ENCODE measurements at regions not wholly inside any gene's neighbourhood (a gene's known extent, or its start where the extent isn't known, plus 50 kb on each side); places are given as distances from the start of the nearest gene placed in this dataset.

DNA sequence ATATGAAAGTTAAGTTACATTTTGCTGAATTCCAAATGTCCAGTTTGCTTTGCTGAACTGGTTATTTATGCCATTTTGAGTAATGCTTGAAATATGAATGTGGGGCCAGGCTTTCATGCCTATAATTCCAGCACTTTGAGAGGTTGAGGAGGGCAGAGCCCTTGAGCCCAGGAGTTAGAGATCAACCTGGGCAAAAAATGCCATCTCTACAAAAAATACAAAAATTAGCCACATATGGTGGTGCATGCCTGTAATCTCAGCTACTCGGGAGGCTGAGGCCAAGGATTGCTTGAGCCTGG is 101.2 kb upstream of the ITGA6 start:
- TF ChIP-seq, protein P1, sequence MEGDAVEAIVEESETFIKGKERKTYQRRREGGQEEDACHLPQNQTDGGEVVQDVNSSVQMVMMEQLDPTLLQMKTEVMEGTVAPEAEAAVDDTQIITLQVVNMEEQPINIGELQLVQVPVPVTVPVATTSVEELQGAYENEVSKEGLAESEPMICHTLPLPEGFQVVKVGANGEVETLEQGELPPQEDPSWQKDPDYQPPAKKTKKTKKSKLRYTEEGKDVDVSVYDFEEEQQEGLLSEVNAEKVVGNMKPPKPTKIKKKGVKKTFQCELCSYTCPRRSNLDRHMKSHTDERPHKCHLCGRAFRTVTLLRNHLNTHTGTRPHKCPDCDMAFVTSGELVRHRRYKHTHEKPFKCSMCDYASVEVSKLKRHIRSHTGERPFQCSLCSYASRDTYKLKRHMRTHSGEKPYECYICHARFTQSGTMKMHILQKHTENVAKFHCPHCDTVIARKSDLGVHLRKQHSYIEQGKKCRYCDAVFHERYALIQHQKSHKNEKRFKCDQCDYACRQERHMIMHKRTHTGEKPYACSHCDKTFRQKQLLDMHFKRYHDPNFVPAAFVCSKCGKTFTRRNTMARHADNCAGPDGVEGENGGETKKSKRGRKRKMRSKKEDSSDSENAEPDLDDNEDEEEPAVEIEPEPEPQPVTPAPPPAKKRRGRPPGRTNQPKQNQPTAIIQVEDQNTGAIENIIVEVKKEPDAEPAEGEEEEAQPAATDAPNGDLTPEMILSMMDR (IDR thresholded peaks at IDR 0.05; ENCODE audit: borderline replicate concordance, insufficient read depth, low read depth, low read length): no peak
- H3K4me3 ChIP-seq (ENCODE audit: low read depth, low read length): no peak overlapping the region

DNA sequence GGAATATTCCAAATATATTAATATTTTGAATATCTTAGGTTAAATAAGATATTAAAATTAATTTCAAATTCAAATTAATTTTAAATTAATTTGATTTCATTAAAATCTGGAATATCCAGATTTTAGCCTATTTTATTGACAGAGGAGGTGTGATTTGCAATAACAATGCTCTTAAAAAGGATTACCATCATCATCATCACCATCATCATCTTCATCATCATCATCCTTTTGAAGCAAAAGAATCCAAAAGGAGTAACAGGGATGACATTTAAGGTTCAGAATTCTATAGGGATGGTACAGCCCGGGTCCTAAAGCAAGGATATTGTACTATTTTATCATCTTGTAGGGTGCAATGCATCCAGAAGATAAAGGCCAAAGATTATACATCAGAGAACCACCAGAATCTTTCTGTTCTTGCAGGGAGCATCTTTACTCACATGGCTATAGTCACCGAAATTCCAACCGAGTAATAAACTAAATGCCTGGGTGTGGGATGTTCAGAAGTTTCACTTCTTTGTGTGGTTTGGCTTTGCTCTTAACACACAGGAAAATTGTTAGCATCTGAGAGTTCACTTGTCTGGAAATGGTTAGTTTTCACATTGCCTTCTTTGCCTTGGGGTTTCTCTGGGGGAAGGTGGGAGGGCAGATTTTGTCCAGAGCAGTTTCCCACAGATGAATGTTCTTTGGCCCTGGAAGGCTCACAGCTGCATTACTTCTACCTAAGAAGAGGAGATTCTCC is 99.1 kb upstream of the ITGA6 start:
- TF ChIP-seq, protein P1 (IDR thresholded peaks at IDR 0.05; ENCODE audit: borderline replicate concordance, insufficient read depth, low read depth, low read length): no peak
- H3K4me3 ChIP-seq (ENCODE audit: low read depth, low read length): no peak overlapping the region

DNA sequence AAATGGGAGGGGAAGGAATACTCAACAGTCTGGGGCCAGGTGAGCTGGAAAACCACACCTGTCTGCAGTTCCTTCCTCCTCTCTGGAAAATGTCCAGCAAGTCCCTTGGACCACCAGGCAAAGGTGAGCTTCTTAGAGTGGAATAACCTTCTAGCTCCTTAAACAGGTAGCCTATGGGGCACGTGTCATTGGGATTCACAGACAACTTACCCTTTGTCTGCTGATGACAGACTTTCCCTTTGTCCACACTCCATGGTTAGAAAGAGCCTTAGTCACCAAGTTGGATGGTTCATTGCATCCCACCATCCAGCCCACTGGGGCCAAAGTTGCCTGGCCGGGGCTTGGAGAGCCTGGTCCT is 98.0 kb upstream of the ITGA6 start:
- TF ChIP-seq, protein P1 (IDR thresholded peaks at IDR 0.05; ENCODE audit: borderline replicate concordance, insufficient read depth, low read depth, low read length): no peak
- H3K4me3 ChIP-seq (ENCODE audit: low read depth, low read length): no peak overlapping the region

GRCh38 chr2:172329774-172330671 is 97.4 kb upstream of the ITGA6 start:
- no peak overlapping the region for H3K4me3 ChIP-seq (ENCODE audit: low read depth, low read length)
- TF ChIP-seq, protein P1 (IDR thresholded peaks at IDR 0.05; ENCODE audit: borderline replicate concordance, insufficient read depth, low read depth, low read length): no peak

GRCh38 chr2:172332507-172332906 is 94.9 kb upstream of the ITGA6 start:
- TF ChIP-seq, protein P1 (IDR thresholded peaks at IDR 0.05; ENCODE audit: borderline replicate concordance, insufficient read depth, low read depth, low read length): no peak
- no peak overlapping the region for H3K4me3 ChIP-seq (ENCODE audit: low read depth, low read length)

DNA sequence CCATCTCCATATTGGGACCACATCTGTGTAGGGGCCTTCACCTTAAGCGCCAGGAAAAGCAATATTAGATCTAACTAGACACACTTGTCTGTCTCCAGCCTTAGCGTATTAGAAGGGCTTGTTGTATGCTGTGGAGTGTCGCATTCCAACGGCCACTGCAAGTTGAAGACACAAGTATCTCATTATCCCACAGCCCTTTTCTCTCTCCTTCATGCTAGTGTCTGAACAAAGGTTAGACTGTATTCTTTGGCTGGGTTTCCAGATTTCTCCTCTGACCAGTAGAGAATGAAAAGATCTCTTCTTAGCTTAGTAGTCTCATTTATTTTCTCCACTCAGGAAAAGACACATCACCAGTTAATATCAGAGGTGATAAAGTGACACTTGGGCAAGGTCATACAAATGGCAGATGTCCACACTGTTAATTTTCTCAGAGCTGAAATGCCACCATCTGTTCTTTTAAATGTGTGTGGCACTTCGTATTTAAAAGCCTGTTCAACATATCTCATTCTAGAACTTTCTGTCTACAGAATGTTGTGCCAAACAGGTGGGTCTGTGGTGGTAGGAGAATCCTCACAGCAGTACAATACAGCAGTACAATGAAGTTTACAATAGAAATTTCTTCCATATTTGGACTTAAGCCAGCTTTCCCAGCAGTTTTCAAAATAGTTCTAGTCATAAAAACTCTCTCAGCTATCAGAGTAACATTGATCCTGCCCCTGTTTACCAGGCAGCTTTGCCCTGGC is 94.0 kb upstream of the ITGA6 start:
- no peak overlapping the region for H3K4me3 ChIP-seq (ENCODE audit: low read depth, low read length)
- TF ChIP-seq, protein P1 (IDR thresholded peaks at IDR 0.05; ENCODE audit: borderline replicate concordance, insufficient read depth, low read depth, low read length): no peak

All from GM12875 (cell line).